ELF-1 (cell line): ENCODE measurements at regions not wholly inside any gene's neighbourhood (a gene's known extent, or its start where the extent isn't known, plus 50 kb on each side); places are given as distances from the start of the nearest gene placed in this dataset.
"Not testable (repeated sequence)": the region's sequence is repeated elsewhere in the genome, so short reads cannot be mapped to it uniquely, and the experiment has no call there.

Source experiments
- DNase-seq: peaks from one replicate; pipeline ENCODE4 v3.0.0-alpha.2; 2016; ENCODE audit warnings: low read depth, low spot score

DNA sequence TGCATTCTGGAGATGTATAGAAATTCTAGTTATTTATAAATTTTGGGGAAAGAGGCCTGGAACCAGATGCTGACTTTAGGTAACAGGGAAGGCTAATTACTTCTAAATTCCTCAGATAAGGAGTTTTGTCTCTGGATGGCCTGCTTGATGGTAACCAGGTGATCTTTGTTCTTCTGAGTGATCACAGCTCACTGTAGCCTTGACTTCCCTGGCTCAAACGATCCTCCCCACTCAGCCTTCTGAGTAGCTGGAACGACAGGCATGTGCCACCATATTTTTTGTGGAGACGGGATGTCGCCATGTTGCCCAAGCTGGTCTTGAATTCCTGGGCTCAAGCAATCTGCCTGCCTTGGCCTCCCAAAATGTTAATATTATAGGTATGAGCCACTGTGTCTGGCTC, 54.4 kb upstream of the MSH6 start:
- DNase-seq: peak; percentile 40

DNA sequence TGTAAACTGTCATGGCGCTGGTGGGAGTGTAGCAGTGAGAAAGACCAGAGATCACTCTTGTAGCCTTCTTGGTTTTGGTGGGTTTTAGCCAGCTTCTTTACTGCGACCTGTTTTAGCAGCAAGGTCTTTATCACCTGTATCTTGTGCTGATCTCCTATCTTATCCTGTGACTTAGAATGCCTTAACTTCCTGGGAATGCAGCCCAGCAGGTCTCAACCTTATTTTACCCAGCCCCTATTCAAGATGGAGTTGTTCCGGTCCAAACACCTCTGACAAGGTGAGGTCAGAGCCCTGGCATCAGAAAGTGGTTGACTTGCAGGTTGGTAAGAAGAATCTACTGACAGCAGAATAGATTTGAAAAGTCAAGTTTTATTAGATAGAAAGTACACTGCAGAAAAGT, 55.0 kb upstream of the MSH6 start:
- DNase-seq: peak; percentile 70

DNA sequence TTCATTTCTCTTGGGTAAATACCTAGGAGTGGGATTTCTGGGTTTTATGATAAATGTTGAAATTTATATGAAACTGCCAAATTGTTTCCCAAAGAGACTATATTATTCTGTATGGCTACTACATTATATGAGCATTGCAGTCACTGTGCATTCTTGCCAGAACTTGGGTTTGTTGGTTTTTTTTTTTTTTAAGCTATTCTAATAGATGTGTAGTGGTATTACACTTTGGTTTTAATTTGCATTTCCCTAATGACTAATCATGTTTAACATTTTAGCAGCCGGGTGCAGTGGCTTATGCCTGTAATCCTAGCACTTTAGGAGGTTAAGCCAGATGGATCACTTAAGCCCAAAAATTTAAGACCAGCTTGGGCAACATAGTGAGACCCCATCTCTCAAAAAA, 56.0 kb upstream of the MSH6 start:
- not testable (repeated sequence) for DNase-seq

DNA sequence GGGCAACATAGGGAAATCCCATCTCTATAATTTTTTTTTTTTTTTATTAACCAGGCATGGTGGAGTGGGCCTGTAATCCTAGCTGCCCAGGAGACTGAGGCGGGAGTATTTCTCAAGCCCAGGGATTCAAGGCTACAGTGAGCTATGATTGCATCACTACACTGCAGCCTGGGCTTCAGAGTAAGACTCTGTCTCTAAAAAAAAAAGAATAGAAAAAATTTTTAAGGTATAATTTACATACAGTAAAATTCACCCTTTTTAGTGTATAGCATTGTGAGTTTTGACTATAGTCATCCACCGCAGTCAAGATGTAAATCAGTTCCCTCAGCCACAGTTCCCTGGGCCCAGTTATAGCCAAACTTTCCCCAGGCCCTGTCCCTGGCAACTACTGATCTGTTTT, 57.1 kb upstream of the MSH6 start:
- DNase-seq: no peak

DNA sequence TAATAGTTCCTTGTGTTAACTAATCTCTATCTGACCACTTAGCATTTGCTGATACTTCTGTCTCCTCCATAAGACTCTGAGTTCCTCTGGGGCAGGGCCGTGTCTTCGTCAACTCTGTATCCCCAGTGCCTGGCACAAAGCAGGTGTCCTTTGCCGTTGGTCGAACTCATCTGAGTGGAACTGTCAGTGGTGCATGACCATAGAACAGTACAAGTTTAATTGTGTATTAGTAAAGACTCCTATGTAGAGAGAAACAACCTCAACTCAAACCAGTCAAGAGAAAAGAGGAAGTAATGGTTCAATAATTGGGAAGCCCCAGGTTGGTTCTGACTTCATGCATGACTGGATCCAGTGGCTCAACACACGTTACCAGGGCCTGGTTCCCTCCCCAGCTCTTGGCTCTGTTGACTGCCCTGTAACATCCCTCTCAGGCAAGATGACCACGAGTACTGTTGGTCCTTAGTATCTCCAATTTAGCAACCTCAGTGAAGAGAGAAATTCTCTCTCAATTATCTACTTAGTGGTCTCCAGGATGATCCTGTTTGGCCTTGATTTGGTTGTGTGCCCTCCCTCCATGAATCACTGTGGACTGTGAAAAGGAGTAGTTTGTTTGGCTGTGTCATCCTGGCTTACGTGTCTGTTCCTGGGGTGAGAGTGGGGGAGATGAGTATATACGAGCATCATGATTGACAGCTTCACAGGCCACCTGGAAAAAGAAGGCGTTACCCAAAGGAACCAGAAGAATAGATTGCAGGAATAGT, 58.5 kb upstream of the MSH6 start:
- no peak for DNase-seq

DNA sequence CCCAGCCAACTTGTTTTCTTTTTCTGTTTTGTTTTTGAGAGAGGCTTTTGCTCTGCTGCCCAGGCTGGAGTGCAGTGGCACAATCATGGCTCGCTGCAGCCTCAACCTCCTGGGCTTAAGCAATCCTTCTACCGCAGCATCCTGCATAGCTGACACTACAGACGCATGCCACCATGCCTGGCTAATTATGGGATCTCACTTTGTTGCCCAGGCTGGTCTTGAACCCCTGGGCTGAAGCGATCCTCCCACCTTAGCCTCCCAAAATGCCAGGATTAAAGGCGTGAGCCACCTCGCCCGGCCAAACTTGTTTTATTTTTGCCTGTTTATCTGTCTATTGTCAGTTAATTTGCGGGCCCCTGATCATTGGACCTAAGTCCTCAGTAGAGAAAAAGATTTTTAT, 61.6 kb upstream of the MSH6 start:
- peak; percentile 55 for DNase-seq

DNA sequence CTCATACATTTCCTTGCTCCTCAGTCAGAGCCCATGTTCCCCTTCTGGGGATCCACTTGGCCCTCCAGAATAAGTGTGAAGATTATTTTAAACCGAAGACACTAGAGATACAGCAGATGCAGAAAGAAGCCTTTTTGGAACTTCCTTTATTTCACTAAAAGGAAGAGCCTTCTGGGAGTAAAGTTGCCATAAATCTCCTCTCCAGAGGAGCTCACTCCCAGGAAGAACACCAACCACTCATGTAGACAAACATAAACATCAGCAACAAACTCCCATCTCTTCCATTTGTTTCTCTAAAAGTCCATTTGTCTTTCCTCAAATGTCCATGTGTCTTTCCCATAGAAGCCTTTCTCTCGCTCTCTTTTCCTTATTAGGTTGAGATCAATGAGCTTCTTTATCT, 62.4 kb upstream of the MSH6 start:
- DNase-seq: no peak

DNA sequence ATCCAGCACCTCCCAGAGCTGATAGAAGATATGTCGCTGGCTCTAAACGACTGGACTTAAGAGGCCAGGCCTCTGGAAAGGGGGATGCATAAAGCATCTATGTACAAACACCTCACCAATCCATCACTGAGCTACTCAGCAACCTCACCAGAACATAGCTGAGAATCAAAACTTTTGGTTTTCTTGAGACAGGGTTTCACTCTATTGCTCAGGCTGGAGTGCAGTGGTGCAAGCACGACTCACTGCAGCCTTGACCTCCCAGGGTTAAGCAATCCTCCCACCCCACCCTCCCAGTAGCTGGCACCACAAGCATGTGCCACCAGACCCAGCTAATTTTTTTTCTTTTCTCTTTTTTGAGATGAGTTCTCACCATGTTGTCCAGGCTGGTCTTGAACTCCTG, 62.9 kb upstream of the MSH6 start:
- no peak for DNase-seq

DNA sequence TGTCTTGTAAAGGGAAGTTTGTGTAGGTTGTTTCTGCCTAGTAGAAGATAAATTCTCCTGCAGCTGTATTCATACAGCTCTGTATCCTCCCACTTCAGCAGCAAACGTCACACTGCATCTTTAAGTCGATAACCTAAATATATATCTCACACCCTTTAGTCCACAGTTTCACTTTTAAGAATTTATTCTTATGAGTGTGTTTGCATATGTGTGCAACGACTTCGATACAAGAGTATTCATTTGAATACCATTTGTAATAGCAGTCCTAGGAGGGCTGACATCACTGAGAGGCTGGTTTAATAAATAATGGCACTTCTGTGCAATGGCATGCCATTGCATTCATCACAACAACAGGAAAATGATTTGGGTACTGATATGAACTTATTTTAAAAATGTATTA, 63.8 kb upstream of the MSH6 start:
- no peak for DNase-seq

DNA sequence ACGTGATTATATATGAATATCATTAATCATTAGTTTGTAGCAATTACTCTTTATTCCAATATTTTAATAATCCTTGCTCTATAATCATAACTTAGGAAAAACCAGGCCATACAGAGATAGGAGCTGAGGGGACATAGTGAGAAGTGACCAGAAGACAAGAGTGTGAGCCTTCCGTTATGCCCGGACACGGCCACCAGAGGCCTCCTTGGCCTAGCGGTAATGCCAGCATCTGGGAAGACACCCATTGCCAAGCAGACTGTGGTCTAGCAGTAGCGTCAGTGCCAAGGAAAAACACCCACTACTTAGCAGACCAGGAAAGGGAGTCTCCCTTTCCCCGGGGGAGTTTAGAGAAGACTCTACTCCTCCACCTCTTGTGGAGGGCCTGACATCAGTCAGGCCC, 66.6 kb upstream of the MSH6 start:
- not testable (repeated sequence) for DNase-seq

DNA sequence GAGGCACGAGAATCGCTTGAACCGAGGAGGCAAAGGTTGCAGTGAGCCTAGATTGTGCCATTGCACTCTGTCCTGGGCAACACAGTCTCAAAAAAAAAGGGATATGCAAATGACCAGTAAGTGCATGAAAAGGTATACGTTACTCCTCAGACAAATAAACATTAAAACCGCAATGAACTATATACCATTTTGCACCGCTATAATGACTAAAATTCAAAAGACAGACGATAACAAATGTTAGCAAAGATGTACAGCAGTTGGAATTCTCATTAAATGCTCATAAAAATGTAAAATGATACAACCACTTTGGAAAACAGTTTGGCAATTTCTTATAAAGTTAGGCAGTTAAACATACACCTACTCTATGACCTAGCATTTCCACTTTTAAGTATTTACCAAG, 67.4 kb upstream of the MSH6 start:
- DNase-seq: no peak

DNA sequence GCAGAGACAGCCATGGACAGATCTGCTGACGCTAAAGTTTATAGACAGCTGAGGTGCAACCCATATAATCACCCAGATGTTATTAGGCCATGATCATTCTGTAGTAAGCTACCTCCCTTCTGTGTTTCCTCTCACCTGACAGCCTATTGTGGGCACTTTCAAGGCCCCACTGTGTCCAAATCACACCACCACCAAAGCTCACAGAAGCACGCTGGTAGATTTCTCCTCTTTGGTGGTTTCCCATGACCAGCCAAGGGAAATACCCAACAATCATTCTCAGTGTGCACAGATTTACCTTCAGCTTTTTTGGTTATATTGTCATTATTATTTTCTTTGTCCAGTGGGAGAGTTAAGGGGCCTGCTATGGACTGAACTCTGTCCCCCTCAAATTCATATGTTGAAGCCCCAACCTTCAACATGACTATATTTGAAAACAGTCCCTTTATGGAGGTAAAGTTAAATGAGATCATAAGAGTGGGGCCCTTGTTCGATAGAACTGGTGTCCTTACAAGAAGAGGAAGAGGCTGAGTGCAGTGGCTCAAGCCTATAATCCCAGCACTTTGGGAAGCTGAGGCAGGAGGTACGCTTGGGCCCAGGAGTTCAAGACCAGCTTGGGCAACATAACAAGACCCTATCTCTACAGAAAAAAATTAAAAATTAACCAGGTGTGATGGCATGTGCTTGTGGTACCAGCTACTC, 74.0 kb upstream of the MSH6 start:
- DNase-seq: no peak

DNA sequence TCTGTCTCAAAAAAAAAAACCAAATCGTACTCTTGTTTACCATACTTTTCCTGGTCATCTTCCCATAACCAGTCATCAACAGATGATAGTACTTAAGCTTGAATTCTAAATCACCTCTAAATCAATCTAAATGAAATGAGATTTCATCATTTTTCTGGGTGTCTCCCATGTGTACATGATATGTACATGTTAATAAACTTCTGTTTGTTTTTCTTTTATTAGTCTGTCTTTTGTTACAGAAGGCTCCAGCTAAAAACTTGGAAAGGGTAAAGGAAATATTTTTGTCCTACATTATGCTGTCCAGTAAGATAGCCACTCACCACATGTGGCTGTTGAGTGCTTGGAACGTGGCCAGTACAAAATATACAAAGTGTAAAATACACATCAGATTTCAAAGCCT, 78.7 kb upstream of the MSH6 start:
- DNase-seq: no peak

DNA sequence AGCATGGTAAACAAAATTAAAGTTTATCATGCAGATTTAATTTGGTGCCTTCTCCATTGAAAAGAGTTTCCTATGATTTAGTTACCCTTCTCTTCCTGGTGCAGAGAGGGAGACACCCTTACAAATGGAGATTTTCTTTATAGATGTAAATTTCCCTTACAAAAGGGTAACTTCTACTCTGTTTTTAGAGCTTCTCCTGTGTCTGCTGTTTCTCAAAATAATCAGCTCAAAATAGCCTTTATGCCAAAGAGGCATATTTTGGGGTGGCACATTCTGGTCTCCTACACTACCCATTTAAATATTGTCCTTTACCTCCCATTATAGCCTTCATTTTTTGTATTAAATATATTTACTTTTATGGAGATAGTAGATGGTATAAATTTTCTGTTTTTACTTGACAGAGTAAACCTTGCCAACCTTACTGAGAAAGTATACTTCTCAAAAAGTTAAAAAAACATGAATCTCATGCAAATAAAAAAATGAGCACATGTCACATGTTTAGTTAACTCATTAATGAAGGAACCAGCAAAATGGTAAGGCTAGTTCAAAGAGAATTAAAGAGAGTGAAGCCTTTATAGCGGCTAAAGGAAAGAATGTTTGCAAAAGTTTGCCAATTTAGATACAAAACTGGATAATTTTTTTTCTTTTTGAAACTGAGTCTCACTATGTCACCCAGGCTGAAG, 83.3 kb upstream of the MSH6 start:
- DNase-seq: no peak

DNA sequence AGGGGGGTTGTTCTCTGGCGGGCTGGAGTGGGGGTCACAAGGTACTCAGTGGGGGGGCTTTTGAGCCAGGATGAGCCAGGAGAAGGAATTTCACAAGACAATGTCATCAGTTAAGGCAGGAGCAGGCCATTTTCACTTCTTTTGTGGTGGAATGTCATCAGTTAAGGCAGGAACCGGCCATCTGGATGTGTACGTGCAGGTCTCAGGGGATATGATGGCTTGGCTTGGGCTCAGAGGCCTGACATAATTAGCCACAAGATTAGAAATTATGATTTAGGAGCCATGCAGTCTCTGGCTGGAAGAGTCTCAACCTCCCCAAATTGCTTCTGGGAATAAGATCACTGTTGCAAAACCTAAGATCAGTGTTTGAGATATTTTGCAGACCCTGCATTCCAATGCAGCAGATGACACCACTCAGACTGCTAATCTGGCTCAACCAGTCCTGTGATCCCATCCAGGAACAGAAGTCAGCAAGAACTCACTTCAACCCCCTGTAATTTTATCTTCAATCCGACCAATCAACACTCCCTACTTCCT, 84.4 kb upstream of the MSH6 start:
- peak; percentile 83 for DNase-seq

DNA sequence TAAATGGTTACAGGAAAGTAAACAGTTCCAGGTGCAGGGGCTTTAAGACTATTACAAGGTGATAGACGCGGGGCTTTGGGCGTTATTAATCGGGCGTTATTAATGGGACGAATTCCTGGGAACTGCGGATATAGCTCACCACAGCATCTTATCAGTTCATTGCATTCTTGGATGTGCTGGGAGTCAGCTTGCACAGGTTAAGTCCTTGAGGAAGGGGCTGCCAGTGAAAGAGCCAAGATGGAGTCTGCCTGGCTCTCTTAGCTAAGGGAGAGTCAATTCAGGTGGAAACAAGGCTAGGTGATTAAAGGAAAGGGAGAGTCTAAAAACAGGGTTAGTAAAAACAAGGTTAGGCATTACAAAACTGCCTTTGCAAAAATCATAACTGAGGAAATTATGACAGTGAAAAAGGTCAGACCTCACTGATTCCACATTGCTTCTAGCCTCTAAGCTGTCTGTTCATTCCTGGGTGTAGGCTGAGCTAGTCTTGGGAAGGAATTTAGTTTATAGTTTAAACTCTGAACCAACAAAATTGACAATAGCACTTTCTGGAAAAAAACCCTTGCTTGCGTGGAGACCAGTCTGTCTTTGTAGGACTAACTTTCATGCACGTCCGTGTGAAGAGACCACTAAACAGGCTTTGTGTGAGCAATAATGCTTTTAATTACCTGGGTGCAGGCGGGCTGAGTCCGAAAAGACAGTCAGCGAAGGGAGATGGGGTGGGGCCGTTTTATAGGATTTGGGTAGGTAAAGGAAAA, 85.1 kb upstream of the MSH6 start:
- DNase-seq: peak; percentile 20

DNA sequence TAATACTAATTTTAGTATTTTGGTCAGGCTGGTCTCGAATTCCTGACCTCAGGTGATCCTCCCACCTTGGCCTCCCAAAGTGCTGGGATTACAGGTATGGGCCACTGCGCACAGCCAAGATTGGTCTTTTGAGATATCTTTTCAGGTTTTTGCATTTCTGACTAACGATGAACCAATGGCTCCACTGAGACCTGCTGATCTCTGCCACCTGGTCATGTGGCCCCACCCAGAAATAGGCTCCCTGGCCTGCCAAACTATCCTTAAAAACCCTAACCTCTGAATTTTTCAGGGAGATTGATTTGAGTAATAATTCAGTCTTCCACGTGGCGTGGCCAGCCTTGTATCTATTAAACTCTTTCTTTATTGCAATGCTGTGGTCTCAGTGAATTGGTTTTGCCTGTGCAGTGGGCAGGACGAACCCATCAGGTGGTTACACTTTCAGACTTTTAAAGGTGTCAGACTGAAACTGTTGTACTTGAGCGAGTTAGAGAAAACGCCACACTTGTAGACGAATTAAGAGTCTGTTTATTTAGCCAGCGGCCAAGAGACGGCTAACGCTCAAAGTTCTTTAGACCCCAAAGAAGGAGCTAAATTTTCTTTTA, 85.8 kb upstream of the MSH6 start:
- DNase-seq: peak; percentile 9

DNA sequence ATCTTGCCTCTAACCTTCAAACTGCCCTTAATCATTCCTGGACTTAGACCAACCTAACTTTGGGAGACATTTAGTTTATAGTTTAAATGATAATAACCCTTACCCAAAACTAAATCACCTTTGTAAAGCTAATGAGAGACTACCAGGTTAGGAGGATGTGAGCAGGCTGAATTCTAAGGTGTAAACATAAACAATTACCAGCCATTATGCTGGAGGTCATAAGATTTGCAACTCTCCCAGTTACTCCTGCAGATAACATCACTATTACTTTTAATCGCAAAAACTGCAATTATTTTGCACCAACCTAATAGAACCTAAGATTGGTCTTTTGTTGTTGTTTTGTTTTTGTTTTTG, 86.5 kb upstream of the MSH6 start:
- no peak for DNase-seq

DNA sequence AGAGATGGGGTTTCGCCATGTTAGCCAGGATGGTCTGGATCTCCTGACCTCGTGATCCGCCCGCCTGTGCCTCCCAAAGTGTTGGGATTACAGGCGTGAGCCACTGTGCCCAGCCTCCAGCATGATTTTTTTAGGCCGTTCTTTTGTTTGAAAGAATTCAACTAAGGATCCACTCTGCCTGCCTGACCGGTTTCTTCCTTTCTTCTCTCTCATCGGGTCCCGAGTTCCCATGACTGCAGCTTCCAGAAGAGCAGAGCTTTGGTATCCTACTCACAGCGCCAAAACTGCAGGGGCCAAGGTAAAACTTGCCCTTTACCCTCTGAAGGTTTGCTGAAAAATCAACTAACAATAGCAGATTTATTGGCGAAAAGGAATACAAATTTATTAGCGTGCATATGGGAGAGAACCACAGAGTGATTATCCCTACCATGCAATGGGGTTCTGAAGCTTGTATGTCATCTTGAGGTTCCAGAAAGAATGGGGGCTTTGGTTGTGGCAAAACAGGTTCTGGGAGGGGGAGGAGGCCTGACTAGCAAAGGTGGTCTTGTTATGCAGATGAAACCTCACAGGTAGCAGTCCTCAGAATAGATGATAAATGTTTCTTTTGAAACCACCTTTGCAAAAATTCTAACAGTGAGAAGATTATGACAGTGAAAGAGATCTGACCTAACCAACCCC, 87.0 kb upstream of the MSH6 start:
- DNase-seq: peak; percentile 90

DNA sequence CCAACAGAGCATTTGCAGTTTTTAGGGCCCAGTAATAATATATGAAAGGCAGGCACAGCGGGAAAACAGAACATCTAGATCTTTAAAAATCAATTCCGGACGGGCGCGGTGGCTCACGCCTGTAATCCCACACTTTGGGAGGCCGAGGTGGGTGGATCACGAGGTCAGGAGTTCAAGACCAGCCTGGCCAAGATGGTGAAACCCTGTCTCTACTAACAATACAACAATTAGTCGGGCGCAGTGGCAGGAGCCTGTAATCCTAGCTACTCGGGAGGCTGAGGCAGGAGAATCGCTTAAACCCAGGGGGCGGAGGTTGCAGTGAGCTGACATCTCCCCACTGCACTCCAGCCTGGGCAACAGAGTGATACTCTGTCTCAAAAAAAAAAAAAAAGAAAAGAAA, 88.5 kb upstream of the MSH6 start:
- not testable (repeated sequence) for DNase-seq
